Stimulated activated naive CD4-positive, alpha-beta T cell (primary cell): ENCODE measurements at regions not wholly inside any gene's neighbourhood (a gene's known extent, or its start where the extent isn't known, plus 50 kb on each side); places are given as distances from the start of the nearest gene placed in this dataset.

Experiments used
- DNase-seq, 6 experiments: peaks; one replicate each; lab custom pipeline; 2025; lab: John Stamatoyannopoulos, UW

- DNase-seq: no peak
Observed at GRCh38 chr1:214205053-214205452, 75.9 kb upstream of the SMYD2 start.

- no peak for DNase-seq
Observed at GRCh38 chr1:214208460-214208859, 72.5 kb upstream of the SMYD2 start.

GRCh38 chr1:214209260-214209808 lies 71.6 kb upstream of the SMYD2 start:
- DNase-seq: no peak

DNA sequence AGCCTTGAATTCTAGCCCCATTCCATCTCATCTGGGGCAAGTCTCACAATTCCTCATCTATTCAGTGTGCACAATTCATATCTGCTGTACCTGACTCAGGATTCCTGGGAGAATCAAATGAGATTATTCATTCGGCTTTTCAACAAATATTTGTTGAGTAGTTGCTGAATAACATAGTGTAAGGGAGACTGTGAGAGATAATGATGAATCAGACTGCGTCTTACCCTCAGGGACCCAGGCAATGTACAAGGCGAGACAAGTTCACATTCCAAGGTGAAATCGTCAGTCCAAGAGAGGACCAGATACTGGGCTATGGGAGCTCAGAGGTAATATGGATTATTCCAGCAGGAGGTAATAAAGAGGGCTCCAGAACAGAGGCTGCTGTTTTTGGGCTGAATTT lies 67.8 kb upstream of the SMYD2 start:
- no peak for DNase-seq

GRCh38 chr1:214214851-214215250 lies 66.1 kb upstream of the SMYD2 start:
- DNase-seq: no peak

DNA sequence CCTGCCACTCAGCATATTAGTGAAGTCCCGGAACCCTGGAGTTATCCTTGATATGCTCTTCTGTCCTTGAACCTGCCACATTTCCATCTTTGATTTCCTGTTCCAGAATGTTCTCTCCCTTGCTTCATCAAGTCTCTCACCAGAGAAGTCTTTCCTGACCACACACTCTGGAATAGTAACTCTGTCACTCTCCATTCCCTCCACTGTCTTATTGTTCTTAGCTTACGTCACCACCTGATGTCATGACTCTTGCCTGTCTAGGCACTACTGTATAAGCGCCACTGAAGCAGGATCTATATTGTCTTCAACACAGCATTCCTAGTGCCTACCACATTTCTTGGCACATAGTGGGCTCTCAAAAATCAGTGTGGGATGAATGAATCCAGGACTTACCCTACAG lies 65.4 kb upstream of the SMYD2 start:
- no peak for DNase-seq

- no peak for DNase-seq
Observed at GRCh38 chr1:214216021-214216420, 64.9 kb upstream of the SMYD2 start.

DNA sequence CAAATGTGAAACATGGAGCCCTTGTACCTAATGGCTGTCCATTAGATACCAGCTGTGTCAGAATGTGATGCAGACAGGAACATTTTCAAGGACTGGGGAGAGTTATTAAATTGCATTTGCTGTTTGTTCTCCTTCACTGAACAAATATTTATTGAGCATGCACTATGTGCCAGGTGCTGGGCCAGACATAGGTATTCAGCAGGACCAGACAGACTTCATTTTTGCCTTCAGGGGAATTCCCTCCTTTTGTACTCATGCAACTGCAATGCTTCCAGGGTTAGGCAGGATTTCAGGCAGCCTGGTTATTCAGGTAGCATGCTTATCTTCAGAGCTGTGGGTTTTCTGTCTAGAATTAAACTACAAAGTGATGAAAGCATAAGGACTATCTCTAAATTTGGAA lies 64.2 kb upstream of the SMYD2 start:
- DNase-seq: no peak

- DNase-seq: no peak
Observed at GRCh38 chr1:214219902-214220301, 61.1 kb upstream of the SMYD2 start.

DNA sequence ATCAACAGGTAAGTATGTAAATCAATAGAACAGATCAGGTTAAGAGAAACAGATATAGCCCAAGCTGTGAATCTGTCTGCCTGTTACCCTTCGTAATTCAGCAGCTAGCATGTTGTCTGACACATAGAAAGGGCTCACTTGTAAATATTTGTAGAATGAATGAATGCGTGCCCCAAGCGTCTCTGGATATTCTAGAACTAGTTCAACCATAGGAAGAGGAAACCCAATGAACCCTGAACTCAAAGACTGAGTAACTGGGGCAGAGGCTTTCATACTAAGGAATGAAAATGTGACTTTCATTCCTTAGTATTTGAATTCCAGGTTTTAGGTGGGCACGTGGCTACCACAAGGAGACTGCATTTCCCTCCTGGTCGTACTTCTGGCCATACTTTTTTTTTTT lies 60.1 kb upstream of the SMYD2 start:
- DNase-seq: no peak

DNA sequence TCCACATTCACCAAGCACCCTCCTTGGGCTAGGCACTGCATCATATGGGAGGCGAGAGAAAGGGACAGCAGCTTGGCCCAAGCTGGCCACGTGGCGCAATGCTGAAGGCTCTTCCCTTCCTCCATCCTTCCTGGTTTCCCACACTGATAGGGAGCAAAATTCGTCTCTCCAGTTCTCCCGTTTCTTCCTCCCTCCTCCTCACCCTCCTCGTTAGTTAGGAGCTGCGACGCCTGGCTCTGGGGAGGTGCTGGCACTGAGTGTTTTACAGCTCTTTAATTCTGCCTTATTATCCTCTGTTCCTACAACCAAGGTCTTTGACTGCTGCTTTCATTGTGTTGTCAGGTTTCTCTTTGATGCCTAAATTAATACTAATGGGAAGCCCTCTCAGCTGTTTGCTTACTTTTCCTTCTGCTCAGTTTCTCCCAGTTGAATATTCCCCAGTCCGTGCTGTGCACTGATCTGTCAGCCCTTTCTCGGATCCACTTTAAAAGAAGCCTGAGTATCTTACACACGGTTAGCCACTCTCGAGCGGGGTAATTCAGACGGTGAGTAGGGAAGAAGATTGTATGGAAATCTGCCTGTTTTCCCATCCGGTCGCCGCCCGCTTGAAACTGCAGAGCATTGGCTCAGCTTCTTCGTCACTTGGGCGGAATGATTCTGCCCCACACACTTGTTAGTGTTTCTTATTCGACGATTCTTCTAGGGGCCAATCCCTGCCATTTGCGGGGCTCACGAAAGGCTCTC lies 56.2 kb upstream of the SMYD2 start:
- no peak for DNase-seq

DNA sequence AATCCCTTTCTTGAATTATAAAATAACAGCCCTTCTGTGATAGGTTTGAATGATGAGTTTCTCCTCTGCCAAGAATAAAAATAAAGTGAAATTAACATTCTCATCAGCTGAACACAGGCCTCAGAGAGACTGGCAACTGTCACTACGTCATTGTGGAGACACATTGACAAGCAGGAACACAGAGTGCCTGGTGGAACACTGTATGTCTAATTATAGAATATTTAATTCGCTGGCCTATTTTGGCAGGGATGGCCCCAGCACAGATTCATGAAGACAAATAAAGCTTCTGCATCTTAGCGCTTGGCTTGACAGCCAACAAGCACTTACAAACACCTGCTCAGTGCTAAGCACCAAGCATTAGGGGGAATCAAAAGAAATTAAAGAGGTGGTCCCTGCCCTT lies 52.0 kb upstream of the SMYD2 start:
- DNase-seq: no peak

GRCh38 chr1:214229736-214230135 lies 51.2 kb upstream of the SMYD2 start:
- DNase-seq: no peak
